K562 (cell line): ENCODE measurements at regions not wholly inside any gene's neighbourhood (a gene's known extent, or its start where the extent isn't known, plus 50 kb on each side); places are given as distances from the start of the nearest gene placed in this dataset.

Experiments used
- ATAC-seq: fragments of 200-7000 bp; cut with Tn5 transposase; 3 replicates; pipeline ENCODE4 v1.9.1; 2020; ENCODE audit warnings: moderate library complexity
- BruUV-seq: library from RNA; stranded (reverse); fragments of 400-500 nt; replicated peaks from 2 replicates; lab custom pipeline; 2021; lab: Mats Ljungman, UMichigan
- CTCF ChIA-PET: fragments of 300-600 bp; formaldehyde crosslinking; extraction: SDS; loops from one replicate; lab custom pipeline; 2021; ENCODE audit warnings: low intra/inter-chr PET ratio; lab: Yijun Ruan, JAX
- POLR2A ChIA-PET: fragments of 300-600, 350-650 bp; sonication (Branson Sonifier 250); formaldehyde crosslinking; extraction: SDS; loops from one replicate; lab custom pipeline; 2021; ENCODE audit warnings: antibody characterized with exemption, inconsistent platforms; lab: Yijun Ruan, JAX
- DNase-seq, 4 experiments: peaks; one replicate each; pipeline versions ENCODE4 v3.0.0 to v3.0.0-alpha.2; 2011 to 2018; ENCODE audit warnings: low spot score in 3 of 4, mixed read lengths in 3 of 4; ENCODE audit errors: extremely low read depth in 1 of 4
- FAIRE-seq: peaks from 2 replicates; lab custom pipeline; 2011; peaks lifted over from hg19 to GRCh38; lab: Jason Lieb, UNC
- H2AFZ ChIP-seq: 2 replicates; pipeline ENCODE4 v1.6.0; 2011; ENCODE audit warnings: low read depth, low read length, control low read depth, inconsistent platforms
- H3K27ac ChIP-seq: fragments of 200-600 bp; 3 replicates; pipeline ENCODE4 v1.8.0; 2011; ENCODE audit warnings: low read depth, mild to moderate bottlenecking, control low read depth, inconsistent platforms, low read length, moderate library complexity, mixed read lengths; ENCODE audit errors: extremely low read depth
- H3K27me3 ChIP-seq, 2 experiments: fragments of 300-600 bp in 1 of 2; 2 replicates in 1 of 2; 3 replicates in 1 of 2; pipeline versions ENCODE4 v1.6.0 to v1.8.0; 2011; ENCODE audit warnings: inconsistent platforms in 2 of 2, low read length in 2 of 2, mild to moderate bottlenecking in 1 of 2, mixed read lengths in 1 of 2, moderate library complexity in 1 of 2; ENCODE audit not compliant: control insufficient read depth in 2 of 2, insufficient read depth in 2 of 2
- H3K36me3 ChIP-seq: fragments of 300-600 bp; 3 replicates; pipeline ENCODE4 v1.8.0; 2011; ENCODE audit warnings: mild to moderate bottlenecking, low read length, inconsistent platforms; ENCODE audit not compliant: control insufficient read depth, insufficient read depth
- H3K4me1 ChIP-seq, 2 experiments: fragments of 200-600 bp in 1 of 2; replicated peaks in 1 of 2; 2 replicates in 1 of 2; 3 replicates in 1 of 2; pipeline versions ENCODE4 v1.5.1 to v1.8.0; 2011; ENCODE audit warnings: inconsistent platforms in 2 of 2, low read length in 2 of 2, mild to moderate bottlenecking in 1 of 2, mixed read lengths in 1 of 2, moderate library complexity in 1 of 2; ENCODE audit not compliant: control insufficient read depth in 2 of 2, insufficient read depth in 2 of 2
- H3K4me2 ChIP-seq: 2 replicates; pipeline ENCODE4 v1.6.1; 2011; ENCODE audit warnings: low read length, control low read depth, inconsistent platforms, mixed read lengths; ENCODE audit not compliant: insufficient read depth
- H3K4me3 ChIP-seq: fragments of 200-600 bp; sonication (generic), shearing (Covaris generic); 2 replicates; pipeline ENCODE4 v1.5.1; 2016; ENCODE audit warnings: control low read depth, inconsistent platforms
- H3K79me2 ChIP-seq: fragments of 200-600 bp; 3 replicates; pipeline ENCODE4 v1.8.0; 2011; ENCODE audit warnings: low read length, inconsistent platforms; ENCODE audit not compliant: control insufficient read depth, insufficient read depth
- H3K9ac ChIP-seq, 2 experiments: 2 replicates each; pipeline versions ENCODE4 v1.6.0 to v1.6.1; 2011; ENCODE audit warnings: low read depth in 2 of 2, low read length in 2 of 2, control low read depth in 1 of 2, inconsistent platforms in 1 of 2, mild to moderate bottlenecking in 1 of 2, mixed read lengths in 1 of 2; ENCODE audit not compliant: insufficient read depth in 1 of 2
- H3K9me1 ChIP-seq: one replicate; pipeline ENCODE4 v1.6.0; 2011; ENCODE audit warnings: inconsistent platforms, mild to moderate bottlenecking, low read length, moderate library complexity; ENCODE audit not compliant: control insufficient read depth, insufficient read depth
- H3K9me3 ChIP-seq: replicated peaks from 2 replicates; pipeline ENCODE4 v1.5.1; 2011; ENCODE audit warnings: low read depth, low read length, inconsistent platforms; ENCODE audit not compliant: control insufficient read depth, insufficient read depth
- H4K20me1 ChIP-seq: replicated peaks from 2 replicates; pipeline ENCODE4 v1.6.1; 2011; ENCODE audit warnings: low read length, inconsistent platforms, mixed read lengths; ENCODE audit not compliant: control insufficient read depth, insufficient read depth
- CC2D1A ChIP-seq: fragments of 450-650 bp; IDR thresholded peaks from 2 replicates; pipeline ENCODE4 v1.6.1; 2017; ENCODE audit warnings: mild to moderate bottlenecking
- CCNT2 ChIP-seq: IDR thresholded peaks from 2 replicates; pipeline ENCODE4 v1.6.1; 2011; ENCODE audit warnings: borderline replicate concordance, low read depth, mild to moderate bottlenecking, moderate library complexity, mixed read lengths, low read length; ENCODE audit not compliant: insufficient read length; ENCODE audit errors: extremely low read depth
- EGR1 ChIP-seq: fragments of 450-650 bp; conservative IDR thresholded peaks from 2 replicates; pipeline ENCODE4 v1.6.1; 2017; ENCODE audit warnings: mild to moderate bottlenecking
- NFE2L1 ChIP-seq: fragments of 450-650 bp; IDR thresholded peaks from 2 replicates; pipeline ENCODE4 v1.6.1; 2016; ENCODE audit warnings: missing genetic modification characterization, low read depth, mild to moderate bottlenecking, missing compliant biosample characterization, moderate library complexity, borderline replicate concordance
- U2AF2 ChIP-seq: fragments of 200-400 bp; formaldehyde crosslinking; optimal IDR thresholded peaks from 2 replicates; pipeline ENCODE3; 2017; ENCODE audit warnings: low read depth, mild to moderate bottlenecking, low read length
- ZNF146 ChIP-seq: IDR thresholded peaks from one replicate; pipeline ENCODE4 v1.6.1; 2018; ENCODE audit warnings: missing compliant biosample characterization; ENCODE audit not compliant: unreplicated experiment
- ZNF184 ChIP-seq: sonication (generic); formaldehyde crosslinking; IDR thresholded peaks from 2 replicates; pipeline ENCODE4 v1.5.0; 2020; ENCODE audit warnings: missing genetic modification reagents
- ZNF316 ChIP-seq: fragments of 450-650 bp; IDR thresholded peaks from 2 replicates; pipeline ENCODE4 v1.6.1; 2016
- WGBS: fragments of 100-300 bp; shearing (Covaris generic); methylation state at CpG from one replicate; pipeline ENCODE4 v1.1.6; 2016; ENCODE audit warnings: low coverage, mixed read lengths; ENCODE audit not compliant: insufficient coverage; ENCODE audit errors: missing lambda C conversion rate; 5-methylcytosine and 5-hydroxymethylcytosine counted together
- in situ Hi-C: fragments of 300-500 bp; cut with MboI; formaldehyde crosslinking; loops from 4 replicates; pipeline ENCODE4 v1.15.0; 2018; ENCODE audit warnings: inconsistent platforms, mixed read lengths
- intact Hi-C: fragments of 100-400 bp; cut with micrococcal nuclease; formaldehyde crosslinking; loops from 2 replicates; pipeline ENCODE4 v1.14.2; 2022
- TF ChIP-seq, protein P1 (sequence below), 2 experiments: IDR thresholded peaks; 2 replicates each; pipeline ENCODE4 v1.6.1; 2012; ENCODE audit warnings: improper control_type of control experiment in 2 of 2, low read depth in 2 of 2, low read length in 2 of 2, borderline replicate concordance in 1 of 2
- TF ChIP-seq, protein P2 (sequence below): sonication (generic); formaldehyde crosslinking; IDR thresholded peaks from 2 replicates; pipeline ENCODE4 v1.8.1; 2022; ENCODE audit warnings: missing genetic modification reagents
- TF ChIP-seq, protein P3 (sequence below): fragments of 450-650 bp; IDR thresholded peaks from 2 replicates; pipeline ENCODE4 v1.7.0; 2016; ENCODE audit warnings: borderline replicate concordance
- TF ChIP-seq, protein P4 (sequence below): sonication (generic); formaldehyde crosslinking; IDR thresholded peaks from 2 replicates; pipeline ENCODE4 v1.8.1; 2023; ENCODE audit warnings: mild to moderate bottlenecking, missing genetic modification reagents
- TF ChIP-seq, protein P5 (sequence below): fragments of 250-450 bp; sonication (Bioruptor Pico); IDR thresholded peaks from 2 replicates; pipeline ENCODE4 v1.8.0; 2021; ENCODE audit warnings: borderline replicate concordance, mild to moderate bottlenecking, moderate library complexity; ENCODE audit not compliant: poor library complexity, severe bottlenecking

DNA sequence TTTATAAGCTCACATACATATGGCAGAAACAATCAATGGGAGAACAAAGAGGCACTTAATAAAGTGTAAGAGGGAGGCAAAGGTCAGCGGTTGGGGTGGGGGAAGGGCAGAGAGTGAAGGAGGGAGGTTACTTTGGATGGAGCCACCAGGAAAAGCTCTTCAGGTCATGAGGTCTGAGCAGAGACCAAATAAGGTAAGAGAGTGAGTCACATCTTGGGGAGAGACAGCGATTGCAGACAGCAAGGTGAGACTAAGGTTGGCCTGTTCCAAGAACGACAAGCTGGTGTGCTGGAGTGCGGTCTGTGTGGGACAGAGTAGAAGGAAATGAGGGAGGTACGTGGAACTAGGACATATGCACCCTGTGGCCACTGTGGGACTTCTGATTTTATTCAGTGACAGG is 74.3 kb upstream of the TOMM7 start (continued):
- no peak for TF ChIP-seq CCNT2
- TF ChIP-seq ZNF316, result no peak
- TF ChIP-seq NFE2L1 (tag), result no peak
- TF ChIP-seq, protein P1, sequence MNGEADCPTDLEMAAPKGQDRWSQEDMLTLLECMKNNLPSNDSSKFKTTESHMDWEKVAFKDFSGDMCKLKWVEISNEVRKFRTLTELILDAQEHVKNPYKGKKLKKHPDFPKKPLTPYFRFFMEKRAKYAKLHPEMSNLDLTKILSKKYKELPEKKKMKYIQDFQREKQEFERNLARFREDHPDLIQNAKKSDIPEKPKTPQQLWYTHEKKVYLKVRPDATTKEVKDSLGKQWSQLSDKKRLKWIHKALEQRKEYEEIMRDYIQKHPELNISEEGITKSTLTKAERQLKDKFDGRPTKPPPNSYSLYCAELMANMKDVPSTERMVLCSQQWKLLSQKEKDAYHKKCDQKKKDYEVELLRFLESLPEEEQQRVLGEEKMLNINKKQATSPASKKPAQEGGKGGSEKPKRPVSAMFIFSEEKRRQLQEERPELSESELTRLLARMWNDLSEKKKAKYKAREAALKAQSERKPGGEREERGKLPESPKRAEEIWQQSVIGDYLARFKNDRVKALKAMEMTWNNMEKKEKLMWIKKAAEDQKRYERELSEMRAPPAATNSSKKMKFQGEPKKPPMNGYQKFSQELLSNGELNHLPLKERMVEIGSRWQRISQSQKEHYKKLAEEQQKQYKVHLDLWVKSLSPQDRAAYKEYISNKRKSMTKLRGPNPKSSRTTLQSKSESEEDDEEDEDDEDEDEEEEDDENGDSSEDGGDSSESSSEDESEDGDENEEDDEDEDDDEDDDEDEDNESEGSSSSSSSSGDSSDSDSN (IDR thresholded peaks at IDR 0.05; ENCODE audit: borderline replicate concordance in 1 of 2, low read depth in 2 of 2, low read length in 2 of 2), result no peak
- no peak for TF ChIP-seq ZNF146 (CRISPR knock-in tag)
- TF ChIP-seq, protein P2, sequence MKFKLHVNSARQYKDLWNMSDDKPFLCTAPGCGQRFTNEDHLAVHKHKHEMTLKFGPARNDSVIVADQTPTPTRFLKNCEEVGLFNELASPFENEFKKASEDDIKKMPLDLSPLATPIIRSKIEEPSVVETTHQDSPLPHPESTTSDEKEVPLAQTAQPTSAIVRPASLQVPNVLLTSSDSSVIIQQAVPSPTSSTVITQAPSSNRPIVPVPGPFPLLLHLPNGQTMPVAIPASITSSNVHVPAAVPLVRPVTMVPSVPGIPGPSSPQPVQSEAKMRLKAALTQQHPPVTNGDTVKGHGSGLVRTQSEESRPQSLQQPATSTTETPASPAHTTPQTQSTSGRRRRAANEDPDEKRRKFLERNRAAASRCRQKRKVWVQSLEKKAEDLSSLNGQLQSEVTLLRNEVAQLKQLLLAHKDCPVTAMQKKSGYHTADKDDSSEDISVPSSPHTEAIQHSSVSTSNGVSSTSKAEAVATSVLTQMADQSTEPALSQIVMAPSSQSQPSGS (CRISPR knock-in tag), result no peak

DNA sequence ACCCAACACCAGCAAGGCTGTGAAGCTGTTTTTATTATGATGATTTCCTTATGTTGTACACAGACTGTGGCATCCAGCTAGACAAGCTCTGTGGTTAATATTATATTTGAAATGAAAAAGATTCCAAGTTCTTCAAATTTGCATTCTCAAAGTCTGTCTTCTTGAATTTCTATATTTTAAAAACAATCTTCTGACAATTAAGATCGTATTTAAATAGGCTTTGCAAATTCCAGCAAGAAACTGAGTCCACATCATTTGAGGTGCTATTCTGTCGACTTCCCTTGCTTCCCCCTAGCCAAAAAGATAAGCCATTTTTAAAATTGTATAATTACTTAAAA is 73.1 kb upstream of the TOMM7 start:
- ChIA-PET CTCF (no interaction called here), POLR2A (interaction anchor here (1.3 kb wide), 1 partner anchor 17 kb away, joined by 3 read pairs; no protein-coding TSS in a partner anchor)
- Histone ChIP-seq H3K79me2 (no peaks in the 10 kb centered on the region), H3K36me3 (no peaks in the 10 kb centered on the region), H3K9me1 (no peaks in the 10 kb centered on the region), H3K9me3 (no peaks in the 10 kb centered on the region), H3K27ac (no peak overlapping the region), H3K9ac (no peak overlapping the region), H2AFZ (no peak overlapping the region), H3K27me3 (no peaks in the 10 kb centered on the region), H3K4me3 (no peak overlapping the region), H3K4me1 (0 out of 5 replicates have a peak, but pooled peaks cover 0 to 4% of the 10 kb centered on the region in 2 experiments), H4K20me1 (no peaks in the 10 kb centered on the region), H3K4me2 (no peak overlapping the region)
- in situ Hi-C loops, result no loop called here
- TF ChIP-seq, protein P3, sequence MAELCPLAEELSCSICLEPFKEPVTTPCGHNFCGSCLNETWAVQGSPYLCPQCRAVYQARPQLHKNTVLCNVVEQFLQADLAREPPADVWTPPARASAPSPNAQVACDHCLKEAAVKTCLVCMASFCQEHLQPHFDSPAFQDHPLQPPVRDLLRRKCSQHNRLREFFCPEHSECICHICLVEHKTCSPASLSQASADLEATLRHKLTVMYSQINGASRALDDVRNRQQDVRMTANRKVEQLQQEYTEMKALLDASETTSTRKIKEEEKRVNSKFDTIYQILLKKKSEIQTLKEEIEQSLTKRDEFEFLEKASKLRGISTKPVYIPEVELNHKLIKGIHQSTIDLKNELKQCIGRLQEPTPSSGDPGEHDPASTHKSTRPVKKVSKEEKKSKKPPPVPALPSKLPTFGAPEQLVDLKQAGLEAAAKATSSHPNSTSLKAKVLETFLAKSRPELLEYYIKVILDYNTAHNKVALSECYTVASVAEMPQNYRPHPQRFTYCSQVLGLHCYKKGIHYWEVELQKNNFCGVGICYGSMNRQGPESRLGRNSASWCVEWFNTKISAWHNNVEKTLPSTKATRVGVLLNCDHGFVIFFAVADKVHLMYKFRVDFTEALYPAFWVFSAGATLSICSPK, result no peak
- TF ChIP-seq, protein P4, sequence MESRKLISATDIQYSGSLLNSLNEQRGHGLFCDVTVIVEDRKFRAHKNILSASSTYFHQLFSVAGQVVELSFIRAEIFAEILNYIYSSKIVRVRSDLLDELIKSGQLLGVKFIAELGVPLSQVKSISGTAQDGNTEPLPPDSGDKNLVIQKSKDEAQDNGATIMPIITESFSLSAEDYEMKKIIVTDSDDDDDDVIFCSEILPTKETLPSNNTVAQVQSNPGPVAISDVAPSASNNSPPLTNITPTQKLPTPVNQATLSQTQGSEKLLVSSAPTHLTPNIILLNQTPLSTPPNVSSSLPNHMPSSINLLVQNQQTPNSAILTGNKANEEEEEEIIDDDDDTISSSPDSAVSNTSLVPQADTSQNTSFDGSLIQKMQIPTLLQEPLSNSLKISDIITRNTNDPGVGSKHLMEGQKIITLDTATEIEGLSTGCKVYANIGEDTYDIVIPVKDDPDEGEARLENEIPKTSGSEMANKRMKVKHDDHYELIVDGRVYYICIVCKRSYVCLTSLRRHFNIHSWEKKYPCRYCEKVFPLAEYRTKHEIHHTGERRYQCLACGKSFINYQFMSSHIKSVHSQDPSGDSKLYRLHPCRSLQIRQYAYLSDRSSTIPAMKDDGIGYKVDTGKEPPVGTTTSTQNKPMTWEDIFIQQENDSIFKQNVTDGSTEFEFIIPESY, result no peak
- TF ChIP-seq, protein P5, sequence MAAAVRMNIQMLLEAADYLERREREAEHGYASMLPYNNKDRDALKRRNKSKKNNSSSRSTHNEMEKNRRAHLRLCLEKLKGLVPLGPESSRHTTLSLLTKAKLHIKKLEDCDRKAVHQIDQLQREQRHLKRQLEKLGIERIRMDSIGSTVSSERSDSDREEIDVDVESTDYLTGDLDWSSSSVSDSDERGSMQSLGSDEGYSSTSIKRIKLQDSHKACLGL, result no peak
- no peak for TF ChIP-seq CC2D1A
- no peak for TF ChIP-seq ZNF184 (CRISPR knock-in tag)
- no peak for TF ChIP-seq U2AF2
- no peak for TF ChIP-seq EGR1
- no peak for FAIRE-seq
- DNase-seq, result no peak
- ATAC-seq, result no peak
- BruUV-seq, result no TSS peak
- intact Hi-C loops, result no loop called here
- WGBS, result 11% methylated on average over 2 of the region's 2 CpGs
